ENCODE measurements at regions not wholly inside any gene's neighbourhood (a gene's known extent, or its start where the extent isn't known, plus 50 kb on each side); places are given as distances from the start of the nearest gene placed in this dataset.
A peak's percentile ranks its signal among the peaks of the same experiment; 100 is the strongest.

DNA sequence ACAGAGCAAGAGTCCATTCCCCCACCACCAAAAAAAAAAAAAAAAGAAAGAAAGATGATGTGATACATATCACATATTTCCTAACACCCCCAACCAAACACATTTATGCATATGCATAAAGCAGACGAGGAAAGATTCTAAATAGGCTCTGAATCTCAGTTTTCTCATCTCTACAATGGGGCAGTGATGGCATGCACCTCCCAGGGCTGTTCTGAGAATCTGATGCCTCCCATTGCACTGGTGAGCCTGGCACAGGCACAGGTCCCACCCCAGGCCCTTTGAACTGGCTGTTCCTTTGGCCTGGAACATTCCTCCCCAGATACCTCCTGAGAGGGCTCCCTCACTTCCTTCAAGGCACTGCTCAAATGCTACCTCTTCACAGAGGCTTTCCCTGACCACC, 116.5 kb downstream of the C9orf50 start:
- DNase-seq, result no peak

DNA sequence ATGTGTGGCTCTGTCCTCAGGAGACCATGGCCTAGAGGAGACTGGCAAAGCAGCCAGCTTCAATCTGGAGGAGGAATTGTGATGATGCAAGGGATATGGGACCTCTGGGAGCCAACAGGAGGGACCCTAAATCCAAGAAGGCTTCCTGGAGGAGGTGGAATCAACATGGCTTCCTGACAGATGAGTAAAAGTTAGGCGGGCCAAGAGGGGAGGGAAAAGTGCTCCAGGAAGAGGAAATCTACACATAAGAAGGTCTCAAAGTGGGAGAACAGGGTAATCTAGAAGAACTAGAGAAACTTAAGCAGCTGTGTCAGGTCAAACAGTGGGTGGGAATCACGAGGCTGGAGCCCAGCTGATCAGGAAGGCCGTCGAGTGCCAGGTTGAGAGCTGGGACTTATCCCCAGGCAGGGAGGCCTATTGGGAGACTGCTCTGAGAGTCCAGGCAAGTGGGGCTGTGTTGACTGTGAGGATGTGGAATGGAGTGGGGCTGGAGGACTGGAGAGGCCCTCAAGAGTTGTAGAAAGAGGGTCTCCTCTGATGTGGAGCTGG, 119.1 kb downstream of the C9orf50 start:
- no peak for DNase-seq

DNA sequence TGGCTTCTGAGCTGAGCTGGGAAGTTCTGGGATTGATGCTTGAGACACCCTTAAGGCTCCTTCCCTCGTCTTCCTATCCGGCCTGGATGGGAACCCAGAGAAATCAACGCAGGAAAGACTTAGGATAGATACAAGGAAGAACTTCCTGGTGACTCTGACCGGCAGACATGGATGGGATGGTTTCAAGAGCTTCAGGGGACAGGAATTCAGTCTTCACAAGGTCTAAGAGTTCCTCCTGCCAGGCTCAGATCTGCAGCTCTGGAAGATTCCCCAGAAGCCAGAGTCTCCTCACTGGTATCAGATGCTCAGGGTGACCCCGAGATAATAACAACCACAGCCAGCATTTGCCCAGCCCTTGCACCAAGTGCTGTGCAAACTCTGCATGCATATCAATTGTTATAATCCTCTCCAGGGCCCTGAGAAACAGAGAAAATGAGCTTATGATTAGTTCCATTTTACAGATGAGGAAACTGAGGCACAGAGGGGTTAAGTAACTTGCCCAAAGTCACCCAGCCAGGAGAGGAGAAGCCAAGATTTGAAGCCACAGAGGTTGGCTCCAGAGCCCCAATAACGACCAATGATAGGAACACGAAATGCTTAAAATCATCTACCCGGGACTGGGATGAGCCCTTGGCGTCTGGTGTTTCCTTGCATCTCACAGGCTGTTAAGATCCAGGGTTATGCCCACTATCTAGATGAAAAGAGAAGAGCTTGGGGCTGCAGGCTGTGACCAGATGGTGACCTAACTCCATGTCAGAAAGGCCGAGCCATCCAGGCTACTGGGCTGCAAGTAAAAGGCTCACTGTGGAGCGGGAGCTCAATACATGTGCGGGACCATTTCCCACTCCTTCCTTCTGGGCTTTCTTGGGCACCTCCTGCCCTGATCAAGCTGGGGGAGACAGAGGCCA, 119.8 kb downstream of the C9orf50 start:
- DNase-seq, result no peak

DNA sequence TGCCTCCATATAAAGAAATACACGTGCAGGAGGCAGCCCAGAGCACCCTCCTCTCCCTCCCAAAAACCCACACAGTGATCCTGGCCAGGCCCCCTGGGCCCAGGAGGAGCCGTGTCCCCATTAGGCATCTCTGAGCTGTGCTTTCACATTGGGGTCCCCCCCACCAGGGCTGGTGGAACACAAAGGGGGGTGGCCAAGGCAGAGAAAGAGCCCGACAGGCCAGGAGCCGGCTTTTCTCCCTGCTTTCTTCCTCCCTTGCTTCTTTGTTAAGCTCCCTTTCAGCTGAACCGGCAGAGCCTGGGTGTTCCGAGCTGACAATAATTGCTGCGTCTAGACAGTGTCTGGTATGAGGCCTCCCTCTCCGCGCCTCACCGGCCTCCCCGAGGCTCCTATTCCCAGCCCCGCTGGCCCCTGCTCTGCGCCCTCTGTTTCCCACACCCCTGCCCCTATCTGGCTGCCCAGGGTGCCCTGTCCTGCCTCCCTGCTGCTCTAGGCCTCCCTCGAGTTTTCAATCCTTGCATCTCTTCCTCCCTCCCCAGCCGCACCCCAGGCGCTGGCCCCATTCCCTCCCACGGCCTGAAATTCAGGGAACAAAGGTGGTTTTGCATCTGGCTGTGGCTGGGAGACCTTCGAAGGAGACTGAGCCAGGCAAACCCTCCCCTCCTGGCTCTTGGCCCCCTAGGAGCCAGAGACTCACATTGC, 120.6 kb downstream of the C9orf50 start:
- DNase-seq, result no peak

DNA sequence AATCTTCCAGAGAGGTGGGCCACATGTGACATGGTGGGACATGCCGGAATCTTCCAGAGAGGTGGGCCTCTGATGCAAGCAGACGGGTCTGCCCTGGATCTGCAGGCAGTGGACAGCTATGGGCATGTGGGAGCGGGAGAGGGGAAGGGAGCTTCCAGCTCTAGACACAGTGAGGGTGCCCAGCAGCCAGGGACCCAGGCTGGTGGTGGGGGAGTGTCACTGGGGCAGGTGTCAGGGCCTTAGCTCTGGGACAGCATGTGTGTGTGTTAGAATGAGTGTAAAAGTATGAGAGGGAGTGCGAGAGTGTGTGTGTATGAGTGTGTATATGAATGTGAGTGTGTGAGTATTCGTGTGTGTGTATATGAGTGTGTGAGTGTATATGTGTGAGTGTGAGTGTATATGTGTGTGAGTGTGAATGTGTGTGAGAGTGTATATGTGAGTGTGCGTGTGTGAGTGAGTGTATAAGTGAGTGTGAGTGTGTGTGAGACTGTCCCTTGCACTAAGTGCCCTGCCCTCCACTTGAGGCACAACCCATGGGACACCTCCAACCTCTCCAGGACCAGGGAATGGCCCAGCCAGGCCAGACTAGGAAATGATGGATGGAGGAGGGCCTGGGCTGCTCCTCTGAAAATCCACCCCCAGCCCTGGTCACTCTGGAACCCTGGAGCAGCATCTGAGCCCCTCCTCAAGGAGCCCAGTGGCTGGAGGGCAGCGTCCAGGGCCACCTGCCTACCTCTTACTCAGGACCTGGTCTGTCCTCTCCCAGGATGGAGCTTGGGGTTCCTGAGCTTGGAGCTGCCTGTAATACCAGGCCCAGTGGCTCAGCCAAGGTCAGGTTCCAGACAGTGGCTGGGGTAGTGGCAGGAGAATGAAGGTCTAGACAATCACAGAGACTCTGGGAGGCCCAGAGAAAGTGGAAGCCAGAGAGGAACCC, 122.2 kb downstream of the C9orf50 start:
- no peak for DNase-seq

DNA sequence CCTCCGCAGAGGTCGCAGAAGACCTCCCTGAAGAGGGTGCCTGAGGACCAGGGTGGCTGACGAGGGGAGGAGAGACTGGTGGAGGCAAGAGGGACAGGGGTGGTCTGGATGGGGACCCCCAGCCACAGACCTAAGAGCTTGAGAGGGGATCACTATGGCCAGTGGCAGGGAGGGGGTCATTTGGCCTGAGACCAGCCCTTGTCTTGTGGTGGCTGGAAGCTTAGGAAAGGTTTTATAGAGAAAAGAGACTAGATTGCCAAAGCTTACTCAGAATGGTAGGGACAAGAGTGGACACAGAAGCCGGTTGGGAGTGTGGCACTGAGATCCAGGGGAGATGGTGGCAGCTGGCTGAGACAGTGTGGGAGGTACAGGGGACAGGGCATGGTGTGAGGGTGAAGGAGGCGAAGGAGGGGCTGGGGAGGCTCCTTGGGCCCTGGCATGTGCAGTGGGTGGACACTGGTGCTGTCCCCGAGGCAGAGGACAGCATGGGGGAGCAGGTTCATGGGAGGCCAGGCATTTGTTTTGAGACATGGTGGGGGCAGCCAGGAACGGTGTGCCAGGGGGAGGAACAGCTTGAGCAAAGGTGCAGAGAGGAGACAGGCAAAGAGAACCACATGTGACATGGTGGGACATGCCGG, 123.0 kb downstream of the C9orf50 start:
- DNase-seq, result no peak

DNA sequence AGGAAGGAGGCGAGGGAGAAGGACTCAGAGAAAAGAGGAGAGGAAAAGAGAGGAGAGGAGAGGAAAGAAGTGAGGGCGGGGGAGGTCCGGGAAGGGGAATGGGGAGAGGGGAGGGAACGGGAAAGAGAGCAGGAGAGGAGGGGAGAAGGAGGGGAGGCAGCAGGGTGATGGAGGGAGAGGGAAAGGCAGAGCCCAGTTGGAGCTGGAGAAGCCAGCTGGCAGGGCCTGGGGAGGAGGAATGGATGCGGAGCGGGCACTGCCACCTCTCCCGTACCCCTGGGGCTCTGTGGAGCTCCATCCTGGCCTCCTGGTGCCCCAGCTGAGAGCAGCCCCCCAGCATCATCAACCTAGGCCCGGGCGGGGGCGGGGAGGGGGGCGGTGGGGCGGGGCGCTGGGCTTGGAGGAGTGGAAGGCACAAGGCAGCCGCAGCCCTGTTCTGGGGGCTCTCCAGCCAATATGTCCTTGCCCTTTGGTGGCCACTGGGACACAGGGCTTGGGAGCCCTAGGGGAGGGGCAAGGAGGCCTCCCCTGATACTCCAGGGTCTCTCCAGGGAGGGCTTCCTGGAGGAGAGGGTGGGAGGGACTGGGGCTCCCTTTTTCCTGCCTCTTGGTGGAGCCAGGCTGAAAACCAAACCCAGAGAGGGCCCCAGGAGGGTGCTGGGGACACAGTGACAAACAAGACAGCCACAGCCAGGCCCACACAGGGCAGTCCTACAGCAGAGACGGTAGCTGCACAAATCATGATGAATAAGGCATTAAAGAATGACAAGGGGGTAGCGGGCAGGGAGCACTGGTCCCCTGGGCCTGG, 123.7 kb downstream of the C9orf50 start:
- peak; percentile 65 for DNase-seq

DNA sequence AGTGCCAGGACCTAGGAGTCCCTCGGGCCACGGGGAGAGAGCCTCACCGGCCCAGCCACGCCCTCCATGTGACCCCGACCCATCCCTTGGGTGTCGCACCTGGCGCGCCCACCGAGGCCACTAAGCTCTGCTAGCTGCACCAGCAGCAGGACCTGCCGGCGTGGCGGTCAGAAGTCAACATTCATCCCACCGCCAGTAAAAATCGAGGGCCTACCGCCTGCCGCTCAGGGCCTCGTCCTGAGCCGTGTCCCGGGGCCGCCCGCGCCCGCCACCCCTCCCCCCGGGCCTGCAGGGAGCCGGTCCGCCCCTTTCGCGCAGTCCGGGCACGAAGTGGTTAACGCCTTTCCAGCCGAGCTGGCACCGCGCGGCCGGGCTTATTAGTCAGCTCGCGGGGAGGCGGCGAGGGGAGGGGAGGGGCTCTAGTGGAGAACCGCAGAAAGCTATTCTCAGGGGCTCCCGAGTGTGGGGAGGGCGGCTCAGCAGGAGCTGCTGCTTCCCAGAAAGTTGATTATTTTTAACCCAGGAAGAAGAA, 124.4 kb downstream of the C9orf50 start:
- DNase-seq, result peak; percentile 89

DNA sequence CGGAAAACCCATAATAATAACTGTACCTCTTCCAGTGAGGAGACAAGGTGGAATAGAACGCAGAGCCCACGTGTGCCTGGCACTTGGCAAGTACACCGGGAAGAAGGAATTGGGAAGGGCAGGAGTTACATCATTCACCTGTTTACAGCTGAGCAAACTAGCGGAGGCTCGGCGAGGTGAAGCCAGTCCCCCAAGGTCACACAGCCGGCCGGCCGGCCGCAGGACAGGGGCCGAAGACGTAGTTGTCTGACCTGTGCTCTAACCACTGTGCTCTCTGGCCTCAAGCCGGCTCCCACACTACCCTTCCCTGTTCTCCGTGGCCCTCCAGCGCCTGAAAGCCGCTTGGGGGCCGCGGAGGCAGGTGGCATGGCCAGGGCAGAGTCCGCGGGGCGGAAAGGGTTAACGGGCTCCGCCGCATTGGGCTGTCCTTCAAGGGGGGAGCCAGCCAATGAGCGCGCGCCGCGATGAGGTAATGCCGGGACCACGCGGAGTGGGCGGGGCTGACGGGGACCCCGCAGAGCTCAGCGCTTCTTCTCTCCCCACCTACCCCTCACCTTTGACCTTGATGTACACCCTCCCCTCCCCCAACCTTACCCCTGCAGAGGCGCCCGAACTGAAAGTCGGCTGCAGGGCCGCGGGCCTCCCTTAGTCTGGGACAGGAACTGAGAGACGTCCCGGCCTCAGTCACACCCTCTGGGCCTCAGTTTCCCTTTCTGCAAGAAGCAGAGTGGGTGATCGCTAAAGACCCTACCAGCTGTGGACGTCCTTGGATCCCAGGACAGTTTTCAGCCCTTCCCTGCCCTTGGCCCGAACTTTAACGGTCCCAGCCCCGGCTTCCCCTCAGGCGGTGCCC, 125.1 kb downstream of the C9orf50 start:
- DNase-seq, result peak; percentile 77

DNA sequence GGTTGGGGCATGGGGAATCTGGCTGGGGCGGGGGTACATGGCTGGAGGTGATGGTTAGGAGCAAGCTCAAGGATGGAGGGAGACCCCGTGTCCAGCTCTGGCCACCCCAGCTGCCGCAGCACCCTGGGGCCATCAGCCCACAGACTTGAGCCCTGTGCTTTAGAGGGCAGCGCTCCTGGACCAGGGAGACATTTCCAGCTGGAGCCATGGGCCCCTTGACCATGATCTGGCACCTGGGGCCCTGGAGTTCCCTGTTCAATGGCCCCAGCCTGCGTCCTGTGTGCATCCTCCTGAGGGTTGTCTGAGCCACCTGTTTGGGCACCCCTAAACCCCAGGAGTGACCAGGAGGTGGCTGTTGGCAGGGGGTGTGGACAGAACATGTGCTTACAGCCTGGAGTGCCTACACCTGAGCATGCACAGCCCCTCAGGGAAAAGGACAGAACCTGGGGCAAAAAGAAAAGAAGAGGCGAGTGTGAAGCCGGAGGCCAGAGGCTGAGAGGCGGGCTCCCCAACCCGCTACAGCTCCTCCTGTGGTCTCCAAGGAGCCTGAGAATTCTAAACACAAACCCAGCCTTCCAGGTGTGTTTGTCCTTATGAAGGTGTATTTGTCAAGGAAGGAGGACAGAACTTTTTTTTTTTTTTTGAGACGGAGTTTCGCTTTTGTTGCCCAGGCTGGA, 126.7 kb downstream of the C9orf50 start:
- DNase-seq, result no peak

DNA sequence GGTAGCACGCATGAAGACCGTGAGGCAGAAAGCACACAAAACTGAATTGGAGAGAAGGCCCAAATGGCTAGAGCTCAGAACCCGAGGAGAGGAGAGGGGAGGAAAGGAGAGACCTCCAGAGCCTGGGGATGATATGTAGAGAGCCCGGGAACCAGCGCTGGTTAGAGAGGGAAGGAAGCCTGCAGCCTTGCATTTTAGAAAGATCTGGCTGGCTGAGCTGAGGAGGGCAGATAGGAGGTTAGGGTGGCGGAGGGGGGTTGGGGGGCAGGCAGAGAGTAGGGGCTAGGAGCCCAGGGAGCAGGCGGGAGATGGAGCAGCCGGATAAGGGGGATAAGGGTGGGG, 127.2 kb downstream of the C9orf50 start:
- no peak for DNase-seq

DNA sequence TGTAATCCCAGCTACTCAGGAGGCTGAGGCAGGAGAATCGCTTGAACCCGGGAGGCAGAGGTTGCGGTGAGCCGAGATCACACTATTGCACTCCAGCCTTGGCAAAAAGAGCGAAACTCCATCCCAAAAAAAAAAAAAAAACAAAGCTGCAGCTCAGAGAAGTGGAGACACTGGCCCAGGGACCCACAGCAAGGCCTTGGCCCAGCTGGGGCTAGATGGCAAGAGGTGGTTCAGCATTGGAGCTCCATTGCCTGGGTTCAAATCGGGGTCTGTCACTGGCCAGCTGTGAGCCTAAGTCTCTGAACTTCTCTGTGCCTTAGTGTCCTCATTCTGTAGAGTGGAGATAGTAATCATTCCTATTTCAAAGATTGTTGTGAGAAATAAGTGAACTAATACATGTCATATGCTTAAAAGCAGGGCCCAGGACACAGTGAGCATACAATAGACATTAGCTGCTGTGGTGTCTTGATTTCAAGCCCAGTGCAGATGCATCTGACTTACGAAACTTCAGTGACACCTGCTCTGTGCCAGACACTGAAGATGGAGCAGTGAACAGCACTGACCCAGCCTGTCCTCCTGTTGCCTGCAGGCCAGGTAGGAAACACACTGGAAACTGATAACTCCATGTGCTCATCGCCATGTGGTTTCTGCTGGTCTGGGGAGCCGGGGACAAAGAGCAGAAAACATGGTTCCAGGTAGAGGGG, 127.7 kb downstream of the C9orf50 start:
- no peak for DNase-seq

DNA sequence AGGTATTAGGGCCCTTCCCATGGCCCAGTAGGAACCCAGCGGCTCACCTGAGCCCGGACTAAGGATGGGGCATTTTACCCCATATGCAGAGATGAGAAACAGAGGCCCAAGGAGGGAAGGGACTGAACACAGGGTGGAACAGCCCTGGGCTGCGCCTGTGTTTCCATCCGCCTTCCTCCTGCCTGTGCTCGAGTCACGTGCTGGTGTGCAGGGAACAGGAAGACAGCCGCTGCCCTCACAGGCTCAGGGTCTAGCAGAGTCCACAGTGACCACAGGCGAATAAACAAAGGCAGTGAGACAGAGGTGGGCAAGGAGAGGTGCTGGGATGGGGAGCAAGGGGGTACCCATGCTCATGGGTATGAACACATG, 129.4 kb downstream of the C9orf50 start:
- DNase-seq, result no peak

DNA sequence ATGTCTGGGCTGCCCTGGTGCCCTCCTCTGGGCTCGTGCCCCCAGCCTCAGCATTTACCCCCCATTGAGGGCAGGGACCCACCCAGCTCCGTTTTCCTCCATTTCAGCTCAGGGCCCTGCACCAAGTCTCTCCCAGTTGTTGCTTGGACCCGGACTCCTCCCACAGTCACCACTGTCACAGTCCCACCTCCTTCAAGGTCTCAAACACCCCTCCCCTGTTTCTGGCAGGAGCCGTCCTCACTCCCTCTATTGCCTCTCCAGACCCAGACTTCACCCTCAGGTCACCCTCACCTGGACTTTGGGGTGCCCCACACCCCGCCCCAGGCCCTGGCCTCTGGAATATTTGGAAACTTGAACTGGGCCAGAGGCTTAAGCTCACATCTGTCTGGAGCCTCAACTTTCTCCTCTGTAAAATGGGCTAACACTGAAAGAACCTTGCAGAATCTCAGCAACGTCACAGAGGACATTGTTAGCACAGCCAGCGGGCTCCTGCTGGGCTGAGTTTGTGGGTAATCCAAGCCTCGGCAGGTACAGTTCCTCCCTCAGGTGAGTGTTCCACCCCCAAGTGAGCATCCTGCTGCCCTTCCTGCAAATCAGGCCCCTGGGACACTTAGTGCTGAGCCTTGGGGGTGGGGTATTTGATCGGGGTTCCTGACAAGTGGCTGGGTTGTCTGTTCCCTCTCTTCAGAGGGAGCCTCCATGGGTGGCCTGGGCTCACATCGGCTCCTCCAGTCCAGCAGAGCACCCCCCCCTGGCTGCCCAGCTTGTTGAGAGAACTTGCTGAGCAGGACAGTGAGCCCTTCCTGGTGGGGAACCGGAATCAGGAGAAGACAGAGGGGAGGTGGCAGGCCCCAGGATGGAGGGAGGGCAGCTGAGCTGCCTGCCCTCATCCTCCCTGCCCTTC, 130.1 kb downstream of the C9orf50 start:
- DNase-seq, result no peak

DNA sequence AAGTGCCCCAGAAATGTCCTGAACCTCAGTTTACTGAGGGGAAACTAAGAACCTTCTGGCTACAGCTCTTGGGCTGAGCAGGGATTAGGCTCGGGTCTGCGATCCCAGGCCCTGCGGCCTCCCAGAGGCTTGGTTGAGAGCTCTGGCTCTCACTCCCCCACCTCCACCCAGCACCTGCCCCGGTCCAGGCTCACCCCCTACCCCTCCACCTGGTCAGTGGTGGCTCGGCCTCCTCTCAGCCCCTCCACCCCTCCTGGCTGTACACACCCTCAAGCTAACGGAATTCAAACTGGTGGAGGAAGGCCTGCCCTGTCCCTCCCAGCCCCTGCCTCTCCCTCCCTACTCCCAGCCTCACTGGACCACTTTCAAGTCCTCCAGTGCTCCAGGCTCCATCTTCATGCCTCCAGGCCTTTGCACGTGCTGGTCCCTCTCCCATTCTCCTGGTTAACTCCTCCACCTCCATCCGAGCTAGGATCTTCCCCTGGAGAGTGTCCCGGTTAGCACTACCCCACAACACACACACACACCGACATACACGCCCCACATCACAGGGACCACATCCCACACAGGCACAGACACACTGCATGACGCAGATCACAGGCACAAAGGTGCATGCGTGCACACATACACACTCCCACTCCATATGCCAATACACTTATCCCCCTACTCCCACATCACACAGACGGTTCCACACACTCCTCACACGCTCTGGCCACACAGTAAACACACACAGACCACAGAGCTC, 130.9 kb downstream of the C9orf50 start:
- DNase-seq, result no peak

DNA sequence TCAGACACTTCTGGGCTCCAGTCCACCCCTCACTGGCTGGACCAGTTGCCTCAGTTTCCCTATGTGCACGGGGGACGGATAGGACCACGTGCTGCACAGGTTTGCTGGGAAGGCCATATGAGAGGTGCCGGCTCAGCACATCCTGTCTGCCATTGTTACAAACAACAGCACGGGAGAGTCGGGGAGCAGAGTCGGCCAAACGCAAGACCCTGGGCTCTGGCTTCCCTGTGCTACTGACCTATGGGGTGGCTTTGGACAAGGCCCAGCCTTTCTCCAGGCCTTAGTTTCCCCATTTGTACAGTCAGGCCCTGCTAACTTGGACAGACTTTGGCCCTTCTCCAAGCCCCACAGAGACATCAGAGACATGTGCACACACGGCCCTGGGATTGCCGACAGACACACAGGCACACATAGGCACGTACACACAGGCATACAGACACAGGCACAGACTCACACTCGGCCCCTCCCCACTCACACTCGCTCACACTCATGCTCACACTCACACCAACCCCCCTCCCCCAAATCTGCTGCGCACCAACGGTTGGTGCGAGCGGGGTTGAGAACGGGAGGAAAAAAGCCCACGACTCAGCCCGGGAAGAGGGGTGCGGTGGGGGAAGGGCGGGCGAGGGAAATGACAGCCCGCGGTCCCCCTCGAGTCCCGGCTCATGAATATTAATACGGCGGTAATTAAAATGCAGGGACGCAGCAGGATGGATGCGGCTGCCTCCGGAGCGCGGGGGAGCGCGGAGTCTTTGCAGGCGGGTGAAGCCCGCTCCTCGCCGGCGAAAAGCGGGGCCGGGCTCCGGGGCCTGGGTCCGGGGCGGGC, 133.0 kb downstream of the C9orf50 start:
- DNase-seq, result no peak

Data from GDM1 (cell line).